Adrenal gland (tissue), 9 donors: ENCODE measurements at regions not wholly inside any gene's neighbourhood (a gene's known extent, or its start where the extent isn't known, plus 50 kb on each side); places are given as distances from the start of the nearest gene placed in this dataset.

Experiments
- DNase-seq, 7 donors: peaks; one replicate each; pipeline ENCODE4 v3.0.0-alpha.2; 2019 to 2020
- H3K27ac ChIP-seq, 5 donors: fragments of 200-600 bp; sonication (generic) in 4 of 5; 1 replicate in 3 of 5; 2 replicates in 2 of 5; pipeline versions ENCODE4 v1.5.1 to v1.8.0; 2016 to 2020; ENCODE audit warnings: mild to moderate bottlenecking in 1 of 5
- H3K27me3 ChIP-seq: fragments of 200-600 bp; 2 replicates; pipeline ENCODE4 v1.8.0; 2021
- H3K36me3 ChIP-seq, 2 donors: fragments of 200-600 bp; replicated peaks in 1 of 2; 1 replicate in 1 of 2; 2 replicates in 1 of 2; pipeline versions ENCODE4 v1.5.1 to v1.8.0; 2018 to 2022
- H3K4me1 ChIP-seq, 2 donors: fragments of 200-600 bp; replicated peaks in 1 of 2; 1 replicate in 1 of 2; 2 replicates in 1 of 2; pipeline versions ENCODE4 v1.5.1 to v1.8.0; 2018 to 2021
- H3K4me3 ChIP-seq, 4 donors: fragments of 200-600 bp; sonication (generic) in 3 of 4; one replicate each; pipeline ENCODE4 v1.5.1; 2016 to 2018
- H3K9me3 ChIP-seq, 3 donors: fragments of 200-600 bp; sonication (generic) in 1 of 3; replicated peaks in 1 of 3; 1 replicate in 2 of 3; 2 replicates in 1 of 3; pipeline versions ENCODE4 v1.5.1 to v1.8.0; 2016 to 2021
- CTCF ChIP-seq, 6 experiments: fragments of 450-650 bp in 4 of 6; fragments of 200-600 bp in 2 of 6; sonication (generic) in 1 of 6; IDR thresholded peaks; 1 replicate in 5 of 6; 2 replicates in 1 of 6; pipeline versions ENCODE4 v1.5.1 to v1.8.0; 2016 to 2021; ENCODE audit warnings: antibody characterized with exemption in 6 of 6, mild to moderate bottlenecking in 2 of 6, moderate library complexity in 1 of 6
- POLR2A ChIP-seq, 2 donors: fragments of 450-650 bp; IDR thresholded peaks; one replicate each; pipeline ENCODE4 v1.6.1; 2017; ENCODE audit warnings: antibody characterized with exemption in 2 of 2, mild to moderate bottlenecking in 2 of 2, moderate library complexity in 1 of 2
- WGBS, 4 donors: extraction: QIAGEN DNeasy Blood & Tissue Kit in 2 of 4; methylation state at CpG; one replicate each; pipeline versions ENCODE4 v1.1.5 to v1.1.7; 2013 to 2017; 5-methylcytosine and 5-hydroxymethylcytosine counted together
- intact Hi-C, 2 donors: fragments of 100-400 bp; cut with DNase I; formaldehyde crosslinking; loops; one replicate each; pipeline versions ENCODE4 v1.14.1 to v1.15.0; 2022 to 2023
- donor health status: healthy with polysubstance abuse.
- donor health status: Bipolar disorder and iron deficiency.
- donor health status: DM: yes; HTN: yes; CAD: no.
- donor health status: DM: no; HTN: no; CAD: no.
- donor health status: DM: no; HTN: no; CAD: no.

GRCh38 chr13:22287343-22287920 is 616.6 kb downstream of the FGF9 start:
- 93 to 94% (median 93%) methylated on average over 6 of the region's 6 CpGs for WGBS, 4 donors
- no peaks in the 10 kb centered on the region for H3K9me3 ChIP-seq
- intact Hi-C loops = no loop called here
- H3K4me1 ChIP-seq = no peaks in the 10 kb centered on the region
- TF ChIP-seq POLR2A (IDR thresholded peaks at IDR 0.05) (no peak), CTCF (IDR thresholded peaks at IDR 0.05) (no peak)
- no peak for DNase-seq
- H3K27me3 ChIP-seq = no peaks in the 10 kb centered on the region
- no peak overlapping the region for H3K4me3 ChIP-seq
- H3K36me3 ChIP-seq = no peaks in the 10 kb centered on the region
- H3K27ac ChIP-seq = no peak overlapping the region

GRCh38 chr13:22288496-22288895 is 617.6 kb downstream of the FGF9 start:
- intact Hi-C loops = no loop called here
- Histone ChIP-seq H3K9me3 (no peaks in the 10 kb centered on the region), H3K27me3 (no peaks in the 10 kb centered on the region), H3K36me3 (no peaks in the 10 kb centered on the region), H3K4me1 (no peaks in the 10 kb centered on the region), H3K27ac (no peak overlapping the region), H3K4me3 (no peak overlapping the region)
- TF ChIP-seq CTCF (IDR thresholded peaks at IDR 0.05) (no peak), POLR2A (IDR thresholded peaks at IDR 0.05) (no peak)
- DNase-seq = no peak
- 84 to 96% (median 95%) methylated on average over 4 of the region's 4 CpGs for WGBS, 4 donors

GRCh38 chr13:22289711-22290110 is 618.8 kb downstream of the FGF9 start:
- Histone ChIP-seq H3K4me3 (no peak overlapping the region), H3K27me3 (no peaks in the 10 kb centered on the region), H3K27ac (no peak overlapping the region), H3K36me3 (no peaks in the 10 kb centered on the region), H3K4me1 (no peaks in the 10 kb centered on the region), H3K9me3 (no peaks in the 10 kb centered on the region)
- TF ChIP-seq CTCF (IDR thresholded peaks at IDR 0.05) (no peak), POLR2A (IDR thresholded peaks at IDR 0.05) (no peak)
- no peak for DNase-seq
- WGBS, 4 donors = 78 to 83% (median 81%) methylated on average over 2 of the region's 2 CpGs
- intact Hi-C loops = no loop called here

GRCh38 chr13:22298530-22298929 is 627.7 kb downstream of the FGF9 start:
- intact Hi-C loops = no loop called here
- no peak overlapping the region for H3K4me3 ChIP-seq
- 71 to 94% (median 87%) methylated on average over 3 of the region's 3 CpGs for WGBS, 4 donors
- TF ChIP-seq POLR2A (IDR thresholded peaks at IDR 0.05) (no peak), CTCF (IDR thresholded peaks at IDR 0.05) (no peak)
- no peaks in the 10 kb centered on the region for H3K36me3 ChIP-seq
- no peaks in the 10 kb centered on the region for H3K27me3 ChIP-seq
- no peaks in the 10 kb centered on the region for H3K4me1 ChIP-seq
- no peak overlapping the region for H3K27ac ChIP-seq
- DNase-seq = no peak
- no peaks in the 10 kb centered on the region for H3K9me3 ChIP-seq
